ENCODE measurements at regions not wholly inside any gene's neighbourhood (a gene's known extent, or its start where the extent isn't known, plus 50 kb on each side); places are given as distances from the start of the nearest gene placed in this dataset.

- no peak for DNase-seq (ENCODE audit: low read depth)
- H3K4me3 ChIP-seq (ENCODE audit: control insufficient read depth, low read depth, low read length), result no peak overlapping the region
- TF ChIP-seq CTCF (IDR thresholded peaks at IDR 0.05; ENCODE audit: control insufficient read depth, insufficient read depth, low read depth, low read length, missing control alignments), result no peak
Observed at GRCh38 chr19:28836421-28836820, 376.5 kb downstream of the UQCRFS1 start.

- DNase-seq (ENCODE audit: low read depth), result no peak
- no peak for TF ChIP-seq CTCF (IDR thresholded peaks at IDR 0.05; ENCODE audit: control insufficient read depth, insufficient read depth, low read depth, low read length, missing control alignments)
- H3K4me3 ChIP-seq (ENCODE audit: control insufficient read depth, low read depth, low read length), result no peak overlapping the region
Observed at GRCh38 chr19:28834996-28835395, 378.0 kb downstream of the UQCRFS1 start.

DNA sequence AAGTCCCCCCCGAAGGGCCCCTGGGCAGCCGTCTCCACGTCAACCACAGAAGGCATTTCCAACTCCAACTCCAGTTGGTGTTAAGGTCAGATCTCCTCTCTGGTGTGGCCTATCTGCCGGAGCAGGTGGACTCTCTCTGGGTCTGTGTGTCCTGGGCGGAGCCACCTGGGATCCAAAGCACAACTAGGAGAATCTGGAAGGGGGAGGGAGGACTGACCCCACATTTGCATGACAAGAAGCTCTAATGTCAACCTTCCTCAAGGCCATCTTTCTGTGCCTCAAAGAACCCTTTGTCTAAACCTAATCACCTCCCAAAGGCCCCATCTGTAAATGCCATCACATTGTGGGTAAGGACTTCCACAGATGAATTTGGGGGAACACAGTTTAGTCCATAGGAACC, 381.5 kb downstream of the UQCRFS1 start:
- DNase-seq (ENCODE audit: low read depth), result no peak
- no peak for TF ChIP-seq CTCF (IDR thresholded peaks at IDR 0.05; ENCODE audit: control insufficient read depth, insufficient read depth, low read depth, low read length, missing control alignments)
- no peak overlapping the region for H3K4me3 ChIP-seq (ENCODE audit: control insufficient read depth, low read depth, low read length)

GRCh38 chr19:28829762-28830161, 383.2 kb downstream of the UQCRFS1 start:
- no peak for TF ChIP-seq CTCF (IDR thresholded peaks at IDR 0.05; ENCODE audit: control insufficient read depth, insufficient read depth, low read depth, low read length, missing control alignments)
- no peak overlapping the region for H3K4me3 ChIP-seq (ENCODE audit: control insufficient read depth, low read depth, low read length)
- no peak for DNase-seq (ENCODE audit: low read depth)

DNA sequence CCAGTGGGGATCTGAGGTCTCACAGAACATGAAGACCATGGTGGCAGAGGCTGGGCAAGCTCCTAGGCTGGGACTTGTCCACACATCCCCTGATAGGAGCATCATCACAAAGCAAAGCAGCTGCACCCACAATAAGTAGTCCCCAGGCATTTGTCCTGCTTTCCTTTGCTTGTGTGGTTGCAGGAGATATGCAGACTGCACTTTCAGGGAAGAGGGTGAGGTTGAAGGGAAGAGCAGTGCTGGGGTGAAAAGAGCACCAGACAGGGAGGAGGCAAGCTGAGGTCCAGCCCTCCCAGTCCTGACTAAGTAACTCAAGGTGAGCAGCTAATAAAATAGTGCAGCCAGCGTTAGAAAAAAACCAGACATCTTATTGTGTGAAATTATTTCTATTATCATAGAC, 383.6 kb downstream of the UQCRFS1 start:
- no peak for TF ChIP-seq CTCF (IDR thresholded peaks at IDR 0.05; ENCODE audit: control insufficient read depth, insufficient read depth, low read depth, low read length, missing control alignments)
- no peak for DNase-seq (ENCODE audit: low read depth)

DNA sequence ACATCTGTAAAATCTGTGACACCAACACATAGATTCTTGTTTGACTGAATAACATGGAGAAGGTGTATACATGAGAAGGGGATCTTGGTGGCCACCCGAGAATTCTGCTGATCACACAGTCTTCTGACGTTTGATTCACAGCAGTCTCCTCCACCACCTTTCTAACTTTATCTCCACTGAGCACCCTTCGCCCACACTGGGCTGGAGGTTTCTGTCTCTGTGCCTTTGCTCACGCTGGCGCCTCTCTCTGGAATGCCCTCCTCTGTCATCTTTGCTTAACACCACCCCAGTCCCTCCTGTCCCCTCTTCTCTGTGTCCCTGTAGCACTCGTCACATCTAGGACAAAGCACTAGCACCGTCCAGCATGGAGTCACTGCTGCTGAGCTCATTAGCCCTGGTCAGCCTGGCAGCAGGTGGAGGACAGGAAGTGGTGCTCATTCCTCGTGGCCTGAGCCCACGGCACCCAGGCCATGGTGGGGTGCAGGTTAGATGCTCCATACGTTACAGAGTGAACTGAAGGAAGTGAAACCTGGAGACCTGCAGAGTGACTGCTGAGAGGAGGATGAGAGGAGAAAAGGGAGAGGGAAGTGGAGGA, 384.6 kb downstream of the UQCRFS1 start:
- H3K4me3 ChIP-seq (ENCODE audit: control insufficient read depth, low read depth, low read length), result no peak overlapping the region
- no peak for DNase-seq (ENCODE audit: low read depth)
- TF ChIP-seq CTCF (IDR thresholded peaks at IDR 0.05; ENCODE audit: control insufficient read depth, insufficient read depth, low read depth, low read length, missing control alignments), result no peak

More for the DNA sequence above, 383.6 kb downstream of the UQCRFS1 start:
- no peak overlapping the region for H3K4me3 ChIP-seq (ENCODE audit: control insufficient read depth, low read depth, low read length)

GRCh38 chr19:28827382-28827781, 385.6 kb downstream of the UQCRFS1 start:
- TF ChIP-seq CTCF (IDR thresholded peaks at IDR 0.05; ENCODE audit: control insufficient read depth, insufficient read depth, low read depth, low read length, missing control alignments), result no peak
- DNase-seq (ENCODE audit: low read depth), result no peak
- H3K4me3 ChIP-seq (ENCODE audit: control insufficient read depth, low read depth, low read length), result no peak overlapping the region
